ENCODE measurements at regions not wholly inside any gene's neighbourhood (a gene's known extent, or its start where the extent isn't known, plus 50 kb on each side); places are given as distances from the start of the nearest gene placed in this dataset.

- peaks cover 10% of the 10 kb centered on the region; the same call in 1 of the 2 replicates for H3K4me1 ChIP-seq (ENCODE audit: control insufficient read depth, insufficient read depth, low read length)
- H3K9me3 ChIP-seq (ENCODE audit: control insufficient read depth, insufficient read depth, low read length): no peaks in the 10 kb centered on the region
- H3K4me3 ChIP-seq (ENCODE audit: low read depth, low read length): no peak overlapping the region
- no peak overlapping the region for H3K27ac ChIP-seq (ENCODE audit: low read depth, low read length)
- peaks cover 14% of the 10 kb centered on the region for H3K27me3 ChIP-seq (ENCODE audit: control insufficient read depth, insufficient read depth, low read length)
- no peaks in the 10 kb centered on the region for H3K36me3 ChIP-seq (ENCODE audit: control insufficient read depth, insufficient read depth, low read length)
- H3K9ac ChIP-seq (ENCODE audit: low read depth, low read length): no peak overlapping the region
Measured at GRCh38 chr7:42491106-42491505, 254.1 kb upstream of the GLI3 start.

DNA sequence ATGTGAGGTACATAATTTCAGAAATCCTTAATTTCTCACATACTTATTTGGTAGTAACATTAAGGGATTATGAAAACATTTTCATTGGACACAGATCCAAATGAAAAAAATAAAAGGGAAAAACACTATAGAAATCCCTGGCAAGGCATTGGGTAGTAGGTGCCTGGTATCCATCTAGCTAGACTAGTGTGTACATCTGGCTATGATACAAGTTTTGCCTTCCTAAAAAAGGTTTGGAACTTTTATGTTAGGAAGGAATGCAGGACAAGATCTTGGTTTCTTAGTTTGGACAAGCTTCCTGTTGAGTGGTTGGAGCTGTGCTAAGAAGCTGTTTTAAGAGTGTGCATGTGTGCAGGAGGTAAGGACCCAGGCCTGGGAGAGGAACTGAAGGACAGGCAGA, 252.3 kb upstream of the GLI3 start:
- no peak overlapping the region for H3K27ac ChIP-seq (ENCODE audit: low read depth, low read length)
- H3K27me3 ChIP-seq (ENCODE audit: control insufficient read depth, insufficient read depth, low read length): peaks cover 10% of the 10 kb centered on the region
- H3K4me3 ChIP-seq (ENCODE audit: low read depth, low read length): no peak overlapping the region
- 0 out of 2 replicates have a peak, but pooled peaks cover 6% of the 10 kb centered on the region for H3K4me1 ChIP-seq (ENCODE audit: control insufficient read depth, insufficient read depth, low read length)
- H3K9me3 ChIP-seq (ENCODE audit: control insufficient read depth, insufficient read depth, low read length): no peaks in the 10 kb centered on the region
- H3K9ac ChIP-seq (ENCODE audit: low read depth, low read length): no peak overlapping the region
- H3K36me3 ChIP-seq (ENCODE audit: control insufficient read depth, insufficient read depth, low read length): no peaks in the 10 kb centered on the region

GRCh38 chr7:42485301-42485766, 248.3 kb upstream of the GLI3 start:
- Histone ChIP-seq H3K27ac (ENCODE audit: low read depth, low read length) (no peak overlapping the region), H3K4me3 (ENCODE audit: low read depth, low read length) (no peak overlapping the region), H3K4me1 (ENCODE audit: control insufficient read depth, insufficient read depth, low read length) (no peaks in the 10 kb centered on the region), H3K9me3 (ENCODE audit: control insufficient read depth, insufficient read depth, low read length) (no peaks in the 10 kb centered on the region), H3K9ac (ENCODE audit: low read depth, low read length) (no peak overlapping the region), H3K27me3 (ENCODE audit: control insufficient read depth, insufficient read depth, low read length) (no peaks in the 10 kb centered on the region), H3K36me3 (ENCODE audit: control insufficient read depth, insufficient read depth, low read length) (no peaks in the 10 kb centered on the region)

DNA sequence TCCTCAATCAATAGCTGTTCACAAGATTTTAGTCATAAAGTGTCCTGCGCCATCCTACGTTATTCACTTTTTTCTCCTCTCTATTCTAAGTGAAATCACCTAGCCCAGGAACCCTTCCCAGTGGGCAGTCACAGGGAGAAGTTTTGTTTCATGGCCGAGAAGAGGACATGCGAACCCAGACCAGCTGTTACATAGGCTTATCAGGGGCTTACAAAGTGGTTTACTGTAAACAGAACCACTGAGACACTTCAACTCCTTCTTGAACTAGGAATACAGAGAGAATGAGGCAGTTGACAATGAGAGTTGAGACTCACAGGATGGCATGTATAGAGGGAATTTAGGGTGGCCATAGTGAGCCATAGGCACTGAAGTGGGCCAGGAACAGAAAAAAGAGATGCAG, 246.9 kb upstream of the GLI3 start:
- Histone ChIP-seq H3K4me1 (ENCODE audit: control insufficient read depth, insufficient read depth, low read length) (no peaks in the 10 kb centered on the region; the same call in 1 of the 2 replicates), H3K27ac (ENCODE audit: low read depth, low read length) (no peak overlapping the region), H3K9ac (ENCODE audit: low read depth, low read length) (no peak overlapping the region), H3K9me3 (ENCODE audit: control insufficient read depth, insufficient read depth, low read length) (no peaks in the 10 kb centered on the region), H3K36me3 (ENCODE audit: control insufficient read depth, insufficient read depth, low read length) (no peaks in the 10 kb centered on the region), H3K4me3 (ENCODE audit: low read depth, low read length) (no peak overlapping the region), H3K27me3 (ENCODE audit: control insufficient read depth, insufficient read depth, low read length) (no peaks in the 10 kb centered on the region)

DNA sequence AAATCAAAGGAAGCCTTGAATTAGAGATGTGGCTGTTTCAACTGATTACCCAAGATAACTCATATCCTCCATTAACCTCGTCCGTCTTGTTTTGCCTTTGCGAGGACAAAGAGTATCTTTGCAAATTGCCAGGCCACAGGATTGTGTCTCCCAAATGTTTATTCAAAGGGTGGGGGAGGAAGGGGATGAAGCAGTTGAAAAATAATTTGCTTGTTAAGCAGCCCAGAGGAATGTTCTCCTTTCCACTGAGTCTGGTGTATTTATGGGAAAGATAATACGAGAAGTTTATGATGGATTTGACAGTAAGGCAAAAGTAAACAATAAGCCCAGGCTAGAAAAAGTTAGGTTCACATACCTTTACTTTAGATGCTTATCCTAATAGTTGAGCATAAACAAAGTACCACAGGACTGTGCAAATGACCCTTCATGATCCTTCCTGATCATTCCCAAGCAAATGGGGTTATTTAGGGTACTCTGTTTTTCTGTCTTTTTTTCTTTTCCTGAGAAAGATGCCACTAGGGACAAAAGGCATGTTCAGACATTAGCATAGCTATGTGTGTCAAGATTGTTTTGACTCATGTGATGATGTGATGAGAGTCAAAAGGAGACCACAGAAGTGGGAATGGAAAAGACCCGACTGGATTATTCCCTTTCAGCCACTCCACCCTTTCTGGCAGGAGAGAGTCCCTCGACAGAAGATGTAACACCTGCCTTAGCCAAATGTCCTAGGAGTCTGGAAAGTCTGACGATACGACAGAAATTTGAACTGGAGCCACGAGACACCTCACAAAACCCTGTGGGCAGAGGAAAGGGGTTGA, 243.0 kb upstream of the GLI3 start:
- Histone ChIP-seq H3K9me3 (ENCODE audit: control insufficient read depth, insufficient read depth, low read length) (no peaks in the 10 kb centered on the region), H3K27me3 (ENCODE audit: control insufficient read depth, insufficient read depth, low read length) (no peaks in the 10 kb centered on the region), H3K9ac (ENCODE audit: low read depth, low read length) (no peak overlapping the region), H3K27ac (ENCODE audit: low read depth, low read length) (no peak overlapping the region), H3K4me3 (ENCODE audit: low read depth, low read length) (no peak overlapping the region), H3K4me1 (ENCODE audit: control insufficient read depth, insufficient read depth, low read length) (no peaks in the 10 kb centered on the region; the same call in 1 of the 2 replicates), H3K36me3 (ENCODE audit: control insufficient read depth, insufficient read depth, low read length) (no peaks in the 10 kb centered on the region)

GRCh38 chr7:42479452-42479815, 242.4 kb upstream of the GLI3 start:
- H3K4me3 ChIP-seq (ENCODE audit: low read depth, low read length): no peak overlapping the region
- no peaks in the 10 kb centered on the region for H3K9me3 ChIP-seq (ENCODE audit: control insufficient read depth, insufficient read depth, low read length)
- no peak overlapping the region for H3K27ac ChIP-seq (ENCODE audit: low read depth, low read length)
- no peaks in the 10 kb centered on the region for H3K36me3 ChIP-seq (ENCODE audit: control insufficient read depth, insufficient read depth, low read length)
- no peaks in the 10 kb centered on the region; the same call in 1 of the 2 replicates for H3K4me1 ChIP-seq (ENCODE audit: control insufficient read depth, insufficient read depth, low read length)
- no peaks in the 10 kb centered on the region for H3K27me3 ChIP-seq (ENCODE audit: control insufficient read depth, insufficient read depth, low read length)
- no peak overlapping the region for H3K9ac ChIP-seq (ENCODE audit: low read depth, low read length)

- Histone ChIP-seq H3K27me3 (ENCODE audit: control insufficient read depth, insufficient read depth, low read length) (no peaks in the 10 kb centered on the region), H3K4me3 (ENCODE audit: low read depth, low read length) (no peak overlapping the region), H3K9me3 (ENCODE audit: control insufficient read depth, insufficient read depth, low read length) (no peaks in the 10 kb centered on the region), H3K9ac (ENCODE audit: low read depth, low read length) (no peak overlapping the region), H3K36me3 (ENCODE audit: control insufficient read depth, insufficient read depth, low read length) (no peaks in the 10 kb centered on the region), H3K4me1 (ENCODE audit: control insufficient read depth, insufficient read depth, low read length) (no peaks in the 10 kb centered on the region; the same call in 1 of the 2 replicates), H3K27ac (ENCODE audit: low read depth, low read length) (no peak overlapping the region)
Measured at GRCh38 chr7:42478717-42479116, 241.7 kb upstream of the GLI3 start.

GRCh38 chr7:42476255-42476654, 239.2 kb upstream of the GLI3 start:
- Histone ChIP-seq H3K9ac (ENCODE audit: low read depth, low read length) (no peak overlapping the region), H3K36me3 (ENCODE audit: control insufficient read depth, insufficient read depth, low read length) (no peaks in the 10 kb centered on the region), H3K9me3 (ENCODE audit: control insufficient read depth, insufficient read depth, low read length) (no peaks in the 10 kb centered on the region), H3K27me3 (ENCODE audit: control insufficient read depth, insufficient read depth, low read length) (no peaks in the 10 kb centered on the region), H3K27ac (ENCODE audit: low read depth, low read length) (no peak overlapping the region), H3K4me3 (ENCODE audit: low read depth, low read length) (no peak overlapping the region), H3K4me1 (ENCODE audit: control insufficient read depth, insufficient read depth, low read length) (no peaks in the 10 kb centered on the region; the same call in 1 of the 2 replicates)

DNA sequence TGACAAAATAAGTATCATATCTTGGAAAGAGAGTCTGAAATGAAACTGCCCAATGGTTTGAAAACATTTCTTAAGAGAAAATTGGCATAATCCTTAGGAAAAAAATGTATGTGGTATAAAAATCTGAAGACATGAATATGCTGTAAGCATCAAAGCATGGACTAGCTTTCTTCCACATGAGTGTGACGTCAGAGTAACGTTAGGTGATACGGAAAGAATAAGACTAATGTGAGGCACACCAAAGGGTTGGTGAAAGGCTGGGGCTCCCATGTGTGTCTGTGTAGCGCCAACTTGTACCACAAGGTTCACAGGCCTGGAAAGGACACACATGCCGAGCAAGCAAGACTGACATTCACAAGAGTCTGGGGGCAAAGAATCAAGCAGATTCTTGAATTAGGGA, 238.1 kb upstream of the GLI3 start:
- no peaks in the 10 kb centered on the region for H3K36me3 ChIP-seq (ENCODE audit: control insufficient read depth, insufficient read depth, low read length)
- no peaks in the 10 kb centered on the region; the same call in 1 of the 2 replicates for H3K4me1 ChIP-seq (ENCODE audit: control insufficient read depth, insufficient read depth, low read length)
- H3K9ac ChIP-seq (ENCODE audit: low read depth, low read length): no peak overlapping the region
- H3K27ac ChIP-seq (ENCODE audit: low read depth, low read length): no peak overlapping the region
- H3K27me3 ChIP-seq (ENCODE audit: control insufficient read depth, insufficient read depth, low read length): no peaks in the 10 kb centered on the region
- no peak overlapping the region for H3K4me3 ChIP-seq (ENCODE audit: low read depth, low read length)
- no peaks in the 10 kb centered on the region for H3K9me3 ChIP-seq (ENCODE audit: control insufficient read depth, insufficient read depth, low read length)

DNA sequence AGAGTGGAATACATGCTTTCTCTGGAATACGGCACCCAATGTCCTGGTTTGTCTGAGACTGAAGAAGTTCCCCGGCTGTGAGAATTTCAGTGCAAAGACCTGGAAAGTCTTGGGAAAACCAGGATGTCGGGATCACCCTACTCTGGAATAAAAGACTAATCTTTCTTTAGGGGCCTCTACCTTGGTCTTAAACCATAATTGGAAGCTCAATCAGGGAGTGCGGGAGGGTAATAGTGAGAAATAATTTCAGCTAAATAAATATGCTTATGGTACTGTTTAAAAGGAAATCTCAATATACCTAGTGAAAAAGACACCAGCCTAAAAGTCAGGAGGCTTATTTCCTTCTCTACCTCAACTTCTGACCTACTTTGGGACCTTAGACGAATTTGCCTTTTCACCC, 236.1 kb upstream of the GLI3 start:
- H3K27ac ChIP-seq (ENCODE audit: low read depth, low read length): no peak overlapping the region
- H3K27me3 ChIP-seq (ENCODE audit: control insufficient read depth, insufficient read depth, low read length): no peaks in the 10 kb centered on the region
- H3K9me3 ChIP-seq (ENCODE audit: control insufficient read depth, insufficient read depth, low read length): no peaks in the 10 kb centered on the region
- no peak overlapping the region for H3K4me3 ChIP-seq (ENCODE audit: low read depth, low read length)
- H3K9ac ChIP-seq (ENCODE audit: low read depth, low read length): no peak overlapping the region
- H3K36me3 ChIP-seq (ENCODE audit: control insufficient read depth, insufficient read depth, low read length): no peaks in the 10 kb centered on the region
- H3K4me1 ChIP-seq (ENCODE audit: control insufficient read depth, insufficient read depth, low read length): no peaks in the 10 kb centered on the region

GRCh38 chr7:42471573-42472174, 234.7 kb upstream of the GLI3 start:
- H3K36me3 ChIP-seq (ENCODE audit: control insufficient read depth, insufficient read depth, low read length): no peaks in the 10 kb centered on the region
- H3K27ac ChIP-seq (ENCODE audit: low read depth, low read length): no peak overlapping the region
- H3K4me3 ChIP-seq (ENCODE audit: low read depth, low read length): no peak overlapping the region
- no peaks in the 10 kb centered on the region for H3K27me3 ChIP-seq (ENCODE audit: control insufficient read depth, insufficient read depth, low read length)
- H3K4me1 ChIP-seq (ENCODE audit: control insufficient read depth, insufficient read depth, low read length): no peaks in the 10 kb centered on the region
- H3K9me3 ChIP-seq (ENCODE audit: control insufficient read depth, insufficient read depth, low read length): no peaks in the 10 kb centered on the region
- no peak overlapping the region for H3K9ac ChIP-seq (ENCODE audit: low read depth, low read length)
